HepG2 (cell line): ENCODE measurements at regions not wholly inside any gene's neighbourhood (a gene's known extent, or its start where the extent isn't known, plus 50 kb on each side); places are given as distances from the start of the nearest gene placed in this dataset.

Experiments used
- HMG20A ChIP-seq: IDR thresholded peaks from 2 replicates; pipeline ENCODE4 v1.6.1; 2016; ENCODE audit warnings: borderline replicate concordance
- MTA3 ChIP-seq: sonication (generic); formaldehyde crosslinking; IDR thresholded peaks from 2 replicates; pipeline ENCODE4 v1.4.0; 2020; ENCODE audit warnings: missing genetic modification reagents
- NAIF1 ChIP-seq: sonication (generic); formaldehyde crosslinking; IDR thresholded peaks from 2 replicates; pipeline ENCODE4 v1.5.0; 2020; ENCODE audit warnings: mild to moderate bottlenecking, missing genetic modification reagents, borderline replicate concordance
- SMAD9 ChIP-seq: sonication (generic); formaldehyde crosslinking; IDR thresholded peaks from 2 replicates; pipeline ENCODE4 v1.5.1; 2020; ENCODE audit warnings: mild to moderate bottlenecking, missing genetic modification reagents
- ZNF205 ChIP-seq: IDR thresholded peaks from 2 replicates; pipeline ENCODE4 v1.6.1; 2018; ENCODE audit warnings: missing biosample characterization, missing genetic modification reagents
- ZNF230 ChIP-seq: sonication (generic); formaldehyde crosslinking; IDR thresholded peaks from 2 replicates; pipeline ENCODE4 v1.4.0; 2020; ENCODE audit warnings: mild to moderate bottlenecking, missing genetic modification reagents
- TF ChIP-seq, protein P1 (sequence below): sonication (generic); formaldehyde crosslinking; IDR thresholded peaks from 2 replicates; pipeline ENCODE4 v1.5.0; 2020; ENCODE audit warnings: mild to moderate bottlenecking, missing genetic modification reagents, moderate library complexity
- TF ChIP-seq, protein P2 (sequence below): sonication (generic); formaldehyde crosslinking; IDR thresholded peaks from 2 replicates; pipeline ENCODE4 v1.5.0; 2020; ENCODE audit warnings: mild to moderate bottlenecking, low read depth, missing genetic modification reagents, borderline replicate concordance

DNA sequence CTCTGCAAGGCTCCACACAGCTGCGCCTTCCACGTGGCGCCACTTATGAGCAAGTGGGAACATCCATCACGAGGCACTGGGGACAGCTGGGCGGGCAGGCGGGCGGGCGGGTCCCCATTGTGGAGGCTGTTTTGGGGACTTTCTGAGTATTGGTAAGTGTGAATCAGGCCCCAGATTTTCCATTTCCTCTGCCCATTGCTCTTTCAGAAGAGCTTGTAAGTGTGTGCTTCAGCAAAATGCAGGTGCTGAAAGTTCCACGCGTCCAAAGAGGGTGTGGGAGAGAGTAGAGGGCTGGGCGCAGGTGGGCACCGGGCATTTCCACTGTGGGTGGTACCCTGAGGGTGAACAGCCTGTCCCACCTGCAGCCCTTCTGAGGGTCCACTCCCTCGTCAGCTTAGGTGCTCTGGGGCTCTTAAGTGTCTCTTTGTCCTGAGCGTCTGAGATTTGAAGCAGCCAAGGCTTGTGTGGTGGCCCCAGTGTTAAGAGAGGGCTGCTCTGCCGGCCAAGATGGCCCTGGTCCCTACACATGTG, 177.1 kb downstream of the RPLP1 start:
- no peak for TF ChIP-seq HMG20A (CRISPR knock-in tag)
- no peak for TF ChIP-seq NAIF1
- TF ChIP-seq, protein P1, sequence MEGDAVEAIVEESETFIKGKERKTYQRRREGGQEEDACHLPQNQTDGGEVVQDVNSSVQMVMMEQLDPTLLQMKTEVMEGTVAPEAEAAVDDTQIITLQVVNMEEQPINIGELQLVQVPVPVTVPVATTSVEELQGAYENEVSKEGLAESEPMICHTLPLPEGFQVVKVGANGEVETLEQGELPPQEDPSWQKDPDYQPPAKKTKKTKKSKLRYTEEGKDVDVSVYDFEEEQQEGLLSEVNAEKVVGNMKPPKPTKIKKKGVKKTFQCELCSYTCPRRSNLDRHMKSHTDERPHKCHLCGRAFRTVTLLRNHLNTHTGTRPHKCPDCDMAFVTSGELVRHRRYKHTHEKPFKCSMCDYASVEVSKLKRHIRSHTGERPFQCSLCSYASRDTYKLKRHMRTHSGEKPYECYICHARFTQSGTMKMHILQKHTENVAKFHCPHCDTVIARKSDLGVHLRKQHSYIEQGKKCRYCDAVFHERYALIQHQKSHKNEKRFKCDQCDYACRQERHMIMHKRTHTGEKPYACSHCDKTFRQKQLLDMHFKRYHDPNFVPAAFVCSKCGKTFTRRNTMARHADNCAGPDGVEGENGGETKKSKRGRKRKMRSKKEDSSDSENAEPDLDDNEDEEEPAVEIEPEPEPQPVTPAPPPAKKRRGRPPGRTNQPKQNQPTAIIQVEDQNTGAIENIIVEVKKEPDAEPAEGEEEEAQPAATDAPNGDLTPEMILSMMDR (CRISPR knock-in tag) = no peak
- TF ChIP-seq, protein P2, sequence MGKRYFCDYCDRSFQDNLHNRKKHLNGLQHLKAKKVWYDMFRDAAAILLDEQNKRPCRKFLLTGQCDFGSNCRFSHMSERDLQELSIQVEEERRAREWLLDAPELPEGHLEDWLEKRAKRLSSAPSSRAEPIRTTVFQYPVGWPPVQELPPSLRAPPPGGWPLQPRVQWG = no peak
- TF ChIP-seq ZNF230 = no peak
- no peak for TF ChIP-seq SMAD9 (CRISPR knock-in tag)
- TF ChIP-seq MTA3 = no peak
- TF ChIP-seq ZNF205 (CRISPR knock-in tag) = no peak
